ENCODE measurements at regions not wholly inside any gene's neighbourhood (a gene's known extent, or its start where the extent isn't known, plus 50 kb on each side); places are given as distances from the start of the nearest gene placed in this dataset.

- no peak for DNase-seq
Measured at GRCh38 chr2:222058819-222059445, 239.9 kb downstream of the PAX3 start.

- DNase-seq: no peak
Measured at GRCh38 chr2:222057347-222058073, 241.3 kb downstream of the PAX3 start.

DNA sequence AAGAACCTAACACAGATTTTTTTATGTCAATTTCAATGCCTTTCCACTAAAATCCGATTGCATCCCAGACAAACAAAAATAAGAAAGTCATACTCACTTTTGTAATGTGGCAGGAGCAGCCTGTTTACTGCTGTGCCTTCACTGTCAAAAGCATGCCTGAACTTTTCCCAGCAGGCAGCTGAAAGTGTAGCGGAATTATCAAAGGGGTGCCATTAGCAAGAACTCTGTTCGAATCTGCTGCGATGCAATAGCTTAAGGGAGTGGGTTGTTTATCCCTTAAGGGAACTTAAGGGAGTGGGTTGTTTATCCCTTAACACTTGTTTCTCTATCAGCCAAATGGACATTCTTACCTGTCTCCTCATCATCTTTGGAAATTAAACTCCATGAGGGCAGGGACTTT is 243.5 kb downstream of the PAX3 start:
- DNase-seq: no peak

- no peak for DNase-seq
Measured at GRCh38 chr2:222054813-222055212, 244.0 kb downstream of the PAX3 start.

DNA sequence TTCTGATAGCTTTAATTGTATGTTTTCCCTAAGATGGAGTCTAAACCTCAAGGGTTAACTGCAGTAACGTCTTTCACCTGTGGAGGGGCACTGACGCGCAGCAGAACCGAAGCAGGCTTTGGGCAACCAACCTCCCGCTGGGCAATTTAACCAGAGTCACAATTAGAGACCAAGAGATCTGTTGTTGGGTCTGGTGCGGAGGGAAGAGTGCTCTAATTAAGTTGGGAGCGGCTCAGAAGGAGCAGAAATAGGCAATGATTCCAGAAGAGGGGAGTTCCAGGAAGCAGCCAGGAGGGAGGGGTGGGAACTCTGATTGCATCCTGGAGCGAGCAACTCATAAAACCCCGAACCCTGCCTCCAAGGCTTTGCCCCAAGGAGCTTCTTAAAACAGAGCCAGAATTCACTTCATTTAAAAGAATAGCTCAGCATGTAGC is 245.8 kb downstream of the PAX3 start:
- no peak for DNase-seq

DNA sequence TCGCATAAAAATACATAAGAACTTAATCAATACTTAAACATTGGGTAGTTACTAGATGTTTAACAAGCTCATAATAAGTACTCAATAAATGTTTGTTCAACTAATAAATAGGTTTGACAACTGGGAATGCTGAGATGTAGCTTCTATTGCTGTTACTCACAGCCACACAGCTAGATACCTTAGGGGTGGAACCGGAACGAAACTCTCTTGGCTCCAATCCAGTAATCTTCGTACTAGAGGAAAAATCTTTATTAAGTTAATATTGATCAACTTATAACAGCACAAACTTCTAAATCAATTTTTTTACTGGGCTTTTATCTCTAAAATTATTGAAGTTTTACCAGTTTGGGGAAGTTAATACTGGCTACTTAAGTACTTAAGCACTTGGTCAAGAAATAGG is 247.8 kb downstream of the PAX3 start:
- DNase-seq: no peak

DNA sequence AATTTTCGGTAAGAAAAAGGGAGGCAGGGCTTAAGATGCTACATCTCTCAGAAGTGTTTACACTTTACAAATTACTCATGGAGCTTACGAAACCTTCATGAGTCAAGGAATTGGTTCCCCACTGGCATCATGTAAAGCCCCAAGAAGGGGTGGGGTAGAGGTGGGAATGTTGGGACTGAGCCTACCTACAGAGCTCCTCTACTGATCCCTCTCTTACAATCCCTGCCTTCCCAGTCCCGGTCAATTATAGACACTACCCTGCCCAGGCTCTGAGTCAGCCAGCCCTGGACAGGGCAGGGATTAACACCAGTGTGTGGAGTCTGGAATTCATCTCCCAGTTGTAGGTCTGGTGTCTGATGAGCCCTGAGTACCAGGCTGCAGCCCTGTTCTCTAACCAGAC is 248.9 kb downstream of the PAX3 start:
- DNase-seq: no peak

GRCh38 chr2:222043897-222044296 is 254.9 kb downstream of the PAX3 start:
- DNase-seq: no peak

GRCh38 chr2:222042666-222043065 is 256.1 kb downstream of the PAX3 start:
- DNase-seq: no peak

GRCh38 chr2:222040333-222040732 is 258.5 kb downstream of the PAX3 start:
- DNase-seq: no peak

- no peak for DNase-seq
Measured at GRCh38 chr2:222039821-222040220, 259.0 kb downstream of the PAX3 start.

DNA sequence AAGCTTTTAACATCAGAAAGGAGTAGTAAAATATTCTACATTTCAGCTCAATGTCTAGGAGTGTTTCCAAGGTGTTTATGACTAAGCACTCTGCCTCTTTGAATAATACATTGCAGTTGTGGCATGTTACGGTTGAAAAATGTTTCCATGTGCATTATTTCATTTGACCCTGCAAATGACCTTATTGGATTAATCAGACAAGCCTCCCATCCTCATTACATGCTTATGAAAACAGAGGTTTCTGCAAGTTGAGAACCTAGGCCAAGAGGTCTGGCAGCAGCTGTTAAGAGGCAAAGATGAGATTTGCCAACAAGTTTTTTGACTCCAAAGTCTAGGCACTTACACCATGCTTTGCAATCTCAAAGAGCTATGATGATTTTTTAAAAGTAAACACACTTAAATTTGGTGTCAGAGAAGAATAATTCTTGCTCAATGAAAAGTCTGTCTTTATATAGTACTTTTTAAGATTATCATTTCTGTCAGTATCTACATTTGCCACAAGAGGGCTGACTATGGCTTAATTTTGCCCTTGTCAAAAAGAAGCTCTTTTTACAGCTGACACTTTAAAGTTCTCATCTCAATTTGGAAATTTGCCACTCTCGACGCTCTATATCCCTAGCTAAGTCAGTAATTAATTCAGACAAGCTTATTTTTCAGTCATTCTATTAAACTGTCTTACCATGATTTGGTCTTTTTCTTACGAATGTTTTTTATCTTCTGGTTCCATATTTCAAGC is 260.6 kb downstream of the PAX3 start:
- no peak for DNase-seq

- no peak for DNase-seq
Measured at GRCh38 chr2:222037211-222037610, 261.6 kb downstream of the PAX3 start.

DNA sequence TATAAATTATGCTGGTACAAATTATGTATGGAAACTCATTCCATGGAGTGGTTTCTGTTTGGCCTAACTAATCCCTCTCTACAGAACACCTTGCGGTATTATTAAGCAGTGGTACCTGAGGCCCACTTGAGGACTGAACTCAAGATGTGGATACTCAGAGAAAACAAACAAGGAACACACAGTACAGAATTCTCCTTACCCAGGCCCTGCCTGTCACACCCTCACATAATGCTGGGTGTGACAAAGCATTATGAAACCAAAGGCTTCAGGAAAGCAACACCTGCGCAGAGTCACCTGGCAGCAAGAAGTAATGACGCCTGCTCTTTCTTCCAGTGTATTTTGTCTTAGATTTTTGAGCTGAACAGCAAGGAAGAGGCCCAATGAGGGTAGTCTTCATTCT is 264.7 kb downstream of the PAX3 start:
- no peak for DNase-seq

GRCh38 chr2:222033541-222033940 is 265.3 kb downstream of the PAX3 start:
- DNase-seq: no peak

DNA sequence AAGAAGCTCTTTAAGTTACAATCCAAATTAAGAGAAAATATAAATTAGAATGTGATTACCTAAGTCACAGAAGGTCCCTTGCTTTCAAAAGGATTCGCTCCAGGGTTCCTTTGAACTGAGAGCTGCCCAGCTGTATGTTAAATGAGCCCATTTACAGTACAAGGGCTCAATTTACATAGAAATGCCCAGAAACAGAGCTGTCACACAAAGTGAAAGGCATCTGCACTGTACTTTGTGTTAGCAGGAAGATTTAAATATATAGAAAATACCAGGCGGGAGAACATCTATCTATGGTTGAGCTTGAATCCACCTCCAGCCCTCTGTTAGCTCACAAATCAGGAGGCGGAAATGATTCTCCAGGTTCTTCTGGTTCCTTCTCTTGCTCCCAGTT is 272.9 kb downstream of the PAX3 start:
- DNase-seq: no peak

DNA sequence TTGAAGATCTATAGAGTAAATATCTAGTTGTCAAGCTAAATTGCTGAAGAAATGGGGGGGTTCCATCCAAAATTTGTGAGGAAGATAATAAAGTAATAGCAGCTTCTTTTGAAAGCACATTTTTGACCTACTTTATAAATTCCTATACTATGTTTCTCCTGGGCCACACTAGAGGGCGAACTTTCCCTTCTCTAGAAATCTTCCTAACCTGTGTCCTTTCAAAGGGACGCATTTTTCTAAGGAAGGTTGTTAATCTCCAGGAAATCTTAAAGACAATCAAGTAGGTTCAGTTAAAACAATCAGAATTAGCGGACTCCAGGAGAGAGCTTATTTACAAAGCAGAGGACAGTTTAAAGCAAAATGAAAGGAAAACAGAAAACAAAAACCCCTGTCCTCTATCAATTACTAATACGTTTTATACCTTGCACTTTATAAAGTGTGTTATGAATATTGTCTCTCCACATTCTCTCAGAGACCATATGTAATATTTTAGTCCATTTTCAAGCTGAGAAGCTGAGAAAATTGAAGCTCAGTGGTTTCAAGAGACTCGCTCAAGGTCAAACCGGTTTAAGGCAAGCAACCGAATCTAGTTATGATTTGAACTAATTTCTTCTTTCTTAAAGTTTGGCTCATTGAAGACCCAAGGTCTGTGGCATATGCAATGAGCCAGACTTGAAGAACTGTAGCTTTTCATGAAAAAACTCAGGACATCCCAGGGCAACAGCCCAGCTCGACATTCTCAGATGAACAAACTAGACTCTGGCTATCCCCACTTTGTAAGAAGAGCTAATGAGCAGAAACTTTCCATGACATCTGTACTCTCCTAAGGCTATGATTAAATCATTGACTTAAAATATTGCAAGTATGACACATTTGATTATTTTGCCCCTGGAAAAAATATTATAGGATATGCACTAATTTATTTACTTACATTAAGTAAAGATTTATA is 273.6 kb downstream of the PAX3 start:
- no peak for DNase-seq

DNA sequence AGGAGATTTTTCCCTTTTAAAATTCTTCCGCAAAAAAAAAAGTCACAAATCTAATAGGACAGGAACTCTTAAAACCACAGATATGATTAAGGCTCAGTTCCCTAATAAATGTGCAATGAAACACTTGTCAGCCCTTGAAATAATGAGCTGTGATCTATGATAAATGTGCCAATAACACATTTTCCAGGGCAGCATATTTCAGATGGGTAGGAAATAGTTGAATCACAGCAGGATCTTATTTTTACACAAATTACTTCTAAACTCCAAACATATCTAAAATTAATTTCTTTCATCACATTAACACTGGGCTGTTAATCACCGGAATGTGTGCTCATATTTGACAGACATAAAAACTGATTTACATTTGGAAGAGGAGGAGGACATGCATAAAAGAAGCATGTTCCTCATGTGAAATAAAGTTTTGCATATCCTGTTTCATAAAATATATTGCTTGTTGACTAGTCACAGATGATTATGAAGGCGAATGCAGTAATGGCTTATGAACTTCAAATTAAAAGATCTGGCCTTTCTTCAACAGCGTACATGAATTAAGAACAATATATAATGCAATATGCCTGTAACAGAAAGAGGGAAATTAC is 281.4 kb downstream of the PAX3 start:
- DNase-seq: no peak

DNA sequence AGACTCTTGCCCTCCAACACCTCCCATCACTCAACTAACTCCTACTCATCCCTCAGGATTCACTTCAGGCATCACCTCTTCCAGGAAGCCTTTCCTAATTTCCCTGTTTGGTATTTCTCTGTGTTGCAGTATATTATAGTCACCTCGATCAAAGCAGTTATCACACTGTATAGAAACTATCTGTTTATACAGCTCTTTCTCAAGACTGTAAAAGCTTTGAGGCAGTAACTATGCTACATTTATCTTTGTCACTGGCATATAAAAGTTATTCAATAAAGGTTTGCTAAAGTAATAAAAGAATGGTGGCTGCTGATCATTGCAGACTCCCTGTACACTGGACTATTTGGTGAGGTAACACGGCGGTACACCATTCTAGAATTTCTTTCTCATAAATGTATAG is 284.9 kb downstream of the PAX3 start:
- DNase-seq: no peak

DNA sequence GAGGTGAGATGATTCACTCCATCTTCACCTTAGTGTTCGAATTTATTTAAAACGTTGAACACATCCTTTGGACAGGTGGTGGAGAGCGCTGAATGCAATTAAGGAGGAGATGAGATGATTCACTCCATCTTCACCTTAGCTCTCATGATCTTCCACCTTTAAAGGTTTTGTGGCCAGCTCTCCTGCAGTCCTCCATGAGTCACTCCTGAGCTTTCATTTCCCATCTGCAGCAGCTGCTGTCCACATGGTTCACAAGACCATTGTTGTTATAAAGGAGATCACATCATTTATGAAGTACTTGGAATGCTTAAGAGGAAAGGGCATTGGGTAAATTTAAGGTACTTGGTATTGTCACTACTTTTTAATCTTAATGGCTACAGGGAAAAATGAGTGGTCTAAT is 298.5 kb downstream of the PAX3 start:
- DNase-seq: no peak

DNA sequence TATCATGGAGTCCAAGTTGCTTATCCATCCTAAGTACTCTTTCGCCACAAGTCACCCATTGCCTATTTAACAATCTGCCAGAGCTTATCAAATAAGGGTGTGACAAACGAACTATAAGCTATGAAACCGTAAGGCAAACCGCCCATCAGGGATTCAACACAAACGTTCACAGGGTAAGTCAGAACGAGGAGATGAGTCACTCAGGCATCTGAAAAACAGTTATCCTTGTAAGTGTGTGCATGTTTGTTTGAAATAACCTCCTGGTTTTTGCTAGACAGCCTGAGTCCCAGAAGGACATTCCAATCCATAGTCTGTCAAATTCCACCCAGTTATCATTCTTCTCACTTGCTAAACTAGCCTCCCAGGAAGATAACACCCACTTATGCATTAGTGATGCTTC is 299.1 kb downstream of the PAX3 start:
- DNase-seq: no peak

GRCh38 chr2:221999166-221999565 is 299.6 kb downstream of the PAX3 start:
- no peak for DNase-seq

DNA sequence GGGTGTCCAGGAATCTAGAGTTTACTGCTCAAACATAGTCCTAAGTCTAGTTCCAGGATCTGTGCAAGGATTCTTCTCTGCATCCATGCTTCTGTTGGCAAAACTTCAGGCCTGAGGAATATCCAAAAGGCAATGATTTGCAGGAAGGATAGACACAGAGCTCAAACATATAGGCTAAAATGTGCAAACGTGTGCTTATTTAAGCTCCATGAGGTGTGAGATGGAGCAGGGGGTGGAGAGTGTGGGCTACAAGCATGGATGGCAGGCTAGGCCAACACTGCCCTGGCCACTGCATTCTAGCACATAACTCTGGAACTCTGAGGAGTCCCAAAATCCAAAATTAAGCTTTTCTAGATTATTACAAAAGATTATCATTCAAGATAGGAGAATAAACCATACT is 301.1 kb downstream of the PAX3 start:
- DNase-seq: no peak
